Activated CD4-positive, alpha-beta T cell treated with anti-CD3 and anti-CD28 coated beads for 48 hours (primary cell): ENCODE measurements at regions not wholly inside any gene's neighbourhood (a gene's known extent, or its start where the extent isn't known, plus 50 kb on each side); places are given as distances from the start of the nearest gene placed in this dataset.
"Not testable (repeated sequence)": the region's sequence is repeated elsewhere in the genome, so short reads cannot be mapped to it uniquely, and the experiment has no call there.

Experiments
- DNase-seq: peaks from one replicate; pipeline ENCODE4 v3.0.0-alpha.2; 2020

- no peak for DNase-seq
These were observed 120.4 kb upstream of the PDE7B start for GRCh38 chr6:135731116-135731515.

- DNase-seq = not testable (repeated sequence)
These were observed 115.2 kb upstream of the PDE7B start for GRCh38 chr6:135736351-135736750.

- DNase-seq = no peak
These were observed 112.9 kb upstream of the PDE7B start for GRCh38 chr6:135738636-135739035.

- DNase-seq = peak; percentile 7
These were observed 112.2 kb upstream of the PDE7B start for GRCh38 chr6:135739288-135739687.

GRCh38 chr6:135740580-135740979, 110.9 kb upstream of the PDE7B start:
- no peak for DNase-seq

- DNase-seq = no peak
These were observed 108.0 kb upstream of the PDE7B start for GRCh38 chr6:135743476-135743875.

GRCh38 chr6:135748189-135748588, 103.3 kb upstream of the PDE7B start:
- DNase-seq = no peak

- DNase-seq = no peak
These were observed 101.4 kb upstream of the PDE7B start for GRCh38 chr6:135750081-135750480.

- DNase-seq = no peak
These were observed 98.3 kb upstream of the PDE7B start for GRCh38 chr6:135753196-135753595.

- DNase-seq = peak; percentile 8
These were observed 91.7 kb upstream of the PDE7B start for GRCh38 chr6:135759831-135760230.

GRCh38 chr6:135774006-135774405, 77.5 kb upstream of the PDE7B start:
- no peak for DNase-seq

GRCh38 chr6:135779213-135779612, 72.3 kb upstream of the PDE7B start:
- DNase-seq = no peak

- DNase-seq = no peak
These were observed 71.2 kb upstream of the PDE7B start for GRCh38 chr6:135780326-135780725.

- no peak for DNase-seq
These were observed 69.0 kb upstream of the PDE7B start for GRCh38 chr6:135782546-135782945.

GRCh38 chr6:135784507-135784906, 67.0 kb upstream of the PDE7B start:
- DNase-seq = no peak

GRCh38 chr6:135789375-135790050, 62.0 kb upstream of the PDE7B start:
- no peak for DNase-seq

GRCh38 chr6:135791441-135791840, 60.1 kb upstream of the PDE7B start:
- DNase-seq = no peak

GRCh38 chr6:135796643-135797305, 54.7 kb upstream of the PDE7B start:
- DNase-seq = no peak

GRCh38 chr6:135797361-135797760, 54.1 kb upstream of the PDE7B start:
- DNase-seq = no peak

- DNase-seq = no peak
These were observed 52.6 kb upstream of the PDE7B start for GRCh38 chr6:135798751-135799515.
